GM10248 (cell line): ENCODE measurements at regions not wholly inside any gene's neighbourhood (a gene's known extent, or its start where the extent isn't known, plus 50 kb on each side); places are given as distances from the start of the nearest gene placed in this dataset.

Experiments
- CTCF ChIA-PET: fragments of 300-600 bp; sonication (Branson Sonifier 250); formaldehyde crosslinking; extraction: SDS; loops from one replicate; lab custom pipeline; 2021; ENCODE audit warnings: antibody characterized with exemption; lab: Yijun Ruan, JAX
- POLR2A ChIA-PET: fragments of 350-650 bp; sonication (Branson Sonifier 250); formaldehyde crosslinking; extraction: SDS; loops from one replicate; lab custom pipeline; 2020; ENCODE audit warnings: antibody characterized with exemption; lab: Yijun Ruan, JAX
- DNase-seq: peaks from one replicate; pipeline ENCODE4 v3.0.0; 2012; ENCODE audit errors: extremely low spot score
- CTCF ChIP-seq: IDR thresholded peaks from 2 replicates; pipeline ENCODE4 v1.5.1; 2012; ENCODE audit warnings: mild to moderate bottlenecking, low read depth; ENCODE audit errors: extremely low read depth, missing control alignments, control extremely low read depth

DNA sequence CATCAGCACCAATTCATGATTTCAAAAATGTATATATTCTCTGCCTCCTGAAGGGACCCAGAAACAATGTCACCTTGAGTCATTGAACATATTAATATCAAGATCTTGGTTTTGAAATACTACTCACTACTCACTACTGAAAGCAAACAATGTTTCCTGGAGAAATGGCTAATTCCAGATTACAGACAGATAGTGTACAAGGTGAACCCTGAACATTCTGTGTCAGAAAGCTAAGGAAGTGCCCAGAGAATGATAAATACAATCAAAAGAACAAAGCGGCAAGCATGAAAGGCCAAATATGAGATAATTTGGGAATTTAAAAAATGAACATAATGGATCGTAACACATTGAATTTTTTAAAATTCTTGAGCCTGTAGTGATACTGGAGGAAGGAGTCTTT, 101.5 kb upstream of the TENT5A start:
- TF ChIP-seq CTCF = no peak
- ChIA-PET CTCF (no interaction called here), POLR2A (no interaction called here)
- no peak for DNase-seq

- POLR2A ChIA-PET = no interaction called here
- CTCF ChIA-PET = no interaction called here
- DNase-seq = no peak
- no peak for TF ChIP-seq CTCF
Measured at GRCh38 chr6:81849248-81849647, 96.8 kb upstream of the TENT5A start.

- POLR2A ChIA-PET = no interaction called here
- no peak for DNase-seq
- CTCF ChIA-PET = interaction anchor here (1.0 kb wide), 1 partner anchor 41 kb away, joined by 3 read pairs; no protein-coding TSS in a partner anchor
- no peak for TF ChIP-seq CTCF
Measured at GRCh38 chr6:81847866-81848265, 95.4 kb upstream of the TENT5A start.

- ChIA-PET CTCF (no interaction called here), POLR2A (no interaction called here)
- TF ChIP-seq CTCF = no peak
- DNase-seq = no peak
Measured at GRCh38 chr6:81844686-81845085, 92.2 kb upstream of the TENT5A start.

GRCh38 chr6:81843302-81843701, 90.8 kb upstream of the TENT5A start:
- DNase-seq = no peak
- TF ChIP-seq CTCF = no peak
- ChIA-PET CTCF (interaction anchor here (1.1 to 1.5 kb wide), 3 partner anchors 9 to 37 kb away, joined by 3 to 5 read pairs (median 3); no protein-coding TSS in a partner anchor), POLR2A (no interaction called here)

DNA sequence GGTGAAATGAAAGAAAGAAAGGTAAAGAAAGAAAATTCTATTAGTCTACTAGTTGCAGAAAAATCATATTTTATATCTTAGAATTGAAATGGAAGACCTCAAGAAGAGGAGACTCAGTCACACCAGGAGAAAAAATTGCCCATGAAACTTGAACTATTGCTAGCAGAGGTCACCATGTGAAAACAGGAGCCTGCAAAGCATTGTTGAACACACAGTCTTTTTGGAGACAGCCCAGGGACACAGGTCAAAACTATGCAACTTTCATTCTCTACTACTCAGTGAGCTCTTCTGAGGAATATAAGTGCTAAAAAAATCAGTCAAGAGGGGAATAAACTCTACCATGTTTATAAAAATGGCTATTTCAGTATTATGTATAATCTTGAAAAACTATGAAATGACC, 89.8 kb upstream of the TENT5A start:
- ChIA-PET POLR2A (no interaction called here), CTCF (interaction anchor here (1.1 to 1.5 kb wide), 2 partner anchors 10 to 11 kb away, joined by 3 to 5 read pairs; no protein-coding TSS in a partner anchor)

More for the DNA sequence above, 89.8 kb upstream of the TENT5A start:
- no peak for DNase-seq
- no peak for TF ChIP-seq CTCF
